H9 (cell line): ENCODE measurements at regions not wholly inside any gene's neighbourhood (a gene's known extent, or its start where the extent isn't known, plus 50 kb on each side); places are given as distances from the start of the nearest gene placed in this dataset.

ENCODE experiments used
- DNase-seq: peaks from one replicate; pipeline ENCODE4 v3.0.0-alpha.2; 2017
- H2AFZ ChIP-seq: one replicate; pipeline ENCODE4 v1.6.1; 2013; ENCODE audit warnings: mild to moderate bottlenecking, low read length, control low read depth, moderate library complexity
- H2AK5ac ChIP-seq: 2 replicates; pipeline ENCODE4 v1.6.1; 2013; ENCODE audit warnings: low read length, control low read depth, mixed read lengths; ENCODE audit not compliant: insufficient read length
- H2BK120ac ChIP-seq: one replicate; pipeline ENCODE4 v1.6.1; 2013; ENCODE audit warnings: low read depth, mild to moderate bottlenecking, low read length, control low read depth, inconsistent platforms; ENCODE audit not compliant: poor library complexity, severe bottlenecking
- H2BK12ac ChIP-seq: 2 replicates; pipeline ENCODE4 v1.6.1; 2013; ENCODE audit warnings: low read length, control low read depth, mixed read lengths, low read depth; ENCODE audit not compliant: insufficient read length
- H2BK15ac ChIP-seq: 2 replicates; pipeline ENCODE4 v1.6.1; 2013; ENCODE audit warnings: low read depth, low read length, control low read depth
- H2BK20ac ChIP-seq: one replicate; pipeline ENCODE4 v1.6.1; 2013; ENCODE audit warnings: low read depth, mild to moderate bottlenecking, low read length, control low read depth, inconsistent platforms; ENCODE audit not compliant: poor library complexity, severe bottlenecking
- H2BK5ac ChIP-seq: 2 replicates; pipeline ENCODE4 v1.6.1; 2013; ENCODE audit warnings: low read length, control low read depth, mixed read lengths; ENCODE audit not compliant: insufficient read length
- H3K14ac ChIP-seq: 2 replicates; pipeline ENCODE4 v1.6.1; 2013; ENCODE audit warnings: low read length, control low read depth; ENCODE audit not compliant: insufficient read depth
- H3K18ac ChIP-seq: 2 replicates; pipeline ENCODE4 v1.6.1; 2013; ENCODE audit warnings: low read depth, mild to moderate bottlenecking, mixed read lengths, low read length, control low read depth; ENCODE audit not compliant: insufficient read length
- H3K23ac ChIP-seq: 2 replicates; pipeline ENCODE4 v1.6.1; 2013; ENCODE audit warnings: low read length, control low read depth, mixed read lengths, low read depth; ENCODE audit not compliant: insufficient read length
- H3K23me2 ChIP-seq: 2 replicates; pipeline ENCODE4 v1.6.1; 2013; ENCODE audit warnings: low read depth, mild to moderate bottlenecking, mixed read lengths, low read length, control low read depth; ENCODE audit not compliant: insufficient read length, poor library complexity, severe bottlenecking
- H3K27ac ChIP-seq: 2 replicates; pipeline ENCODE4 v1.5.1; 2013; ENCODE audit warnings: low read length, control low read depth, mixed read lengths, low read depth; ENCODE audit not compliant: insufficient read length
- H3K27me3 ChIP-seq: 2 replicates; pipeline ENCODE4 v1.6.1; 2013; ENCODE audit warnings: low read length, control low read depth, inconsistent platforms; ENCODE audit not compliant: insufficient read depth
- H3K4ac ChIP-seq: 2 replicates; pipeline ENCODE4 v1.6.1; 2013; ENCODE audit warnings: low read depth, mild to moderate bottlenecking, control low read depth, inconsistent platforms, low read length, moderate library complexity
- H3K4me1 ChIP-seq: 2 replicates; pipeline ENCODE4 v1.6.1; 2013; ENCODE audit warnings: low read length, control low read depth, inconsistent platforms; ENCODE audit not compliant: insufficient read depth
- H3K4me2 ChIP-seq: 2 replicates; pipeline ENCODE4 v1.6.1; 2013; ENCODE audit warnings: low read length, control low read depth, mixed read lengths; ENCODE audit not compliant: insufficient read length, insufficient read depth
- H3K56ac ChIP-seq: 2 replicates; pipeline ENCODE4 v1.6.1; 2013; ENCODE audit warnings: low read depth, mild to moderate bottlenecking, mixed read lengths, low read length, control low read depth; ENCODE audit not compliant: insufficient read length
- H3K79me1 ChIP-seq: 2 replicates; pipeline ENCODE4 v1.6.1; 2013; ENCODE audit warnings: low read depth, mild to moderate bottlenecking, moderate library complexity, low read length, control low read depth, inconsistent platforms; ENCODE audit not compliant: insufficient read depth, poor library complexity, severe bottlenecking
- H3K79me2 ChIP-seq: 2 replicates; pipeline ENCODE4 v1.6.1; 2013; ENCODE audit warnings: low read length, control low read depth, inconsistent platforms; ENCODE audit not compliant: insufficient read depth
- H3K9ac ChIP-seq: 2 replicates; pipeline ENCODE4 v1.6.1; 2013; ENCODE audit warnings: low read length, control low read depth, mixed read lengths; ENCODE audit not compliant: insufficient read length; ENCODE audit errors: extremely low read depth
- H3K9me3 ChIP-seq: one replicate; pipeline ENCODE4 v1.6.1; 2013; ENCODE audit warnings: low read depth, low read length, inconsistent platforms; ENCODE audit not compliant: control insufficient read depth
- H3T11ph ChIP-seq: one replicate; pipeline ENCODE4 v1.6.1; 2013; ENCODE audit warnings: mild to moderate bottlenecking, low read length, control low read depth, inconsistent platforms
- H4K20me1 ChIP-seq: one replicate; pipeline ENCODE4 v1.6.1; 2013; ENCODE audit not compliant: control insufficient read depth, insufficient read length, insufficient read depth
- H4K5ac ChIP-seq: 2 replicates; pipeline ENCODE4 v1.6.1; 2013; ENCODE audit warnings: low read depth, mild to moderate bottlenecking, mixed read lengths, low read length, control low read depth; ENCODE audit not compliant: insufficient read length
- H4K8ac ChIP-seq: replicated peaks from 2 replicates; pipeline ENCODE4 v1.6.1; 2013; ENCODE audit warnings: low read length, control low read depth, mixed read lengths, low read depth; ENCODE audit not compliant: insufficient read length
- H4K91ac ChIP-seq: 2 replicates; pipeline ENCODE4 v1.6.1; 2013; ENCODE audit warnings: low read depth, mild to moderate bottlenecking, moderate library complexity, mixed read lengths, low read length, control low read depth; ENCODE audit not compliant: insufficient read length
- H3K27ac Mint-ChIP-seq, 3 experiments: 2 replicates in 2 of 3; 3 replicates in 1 of 3; pipeline ENCODE4 v1.8.0; 2020 to 2021; ENCODE audit warnings: mixed read lengths in 3 of 3, mild to moderate bottlenecking in 1 of 3, moderate library complexity in 1 of 3
- H3K27me3 Mint-ChIP-seq: 2 replicates; pipeline ENCODE4 v1.8.0; 2021; ENCODE audit warnings: low read depth, mild to moderate bottlenecking, moderate library complexity, mixed read lengths
- H3K36me3 Mint-ChIP-seq, 3 experiments: 2 replicates in 2 of 3; 3 replicates in 1 of 3; pipeline ENCODE4 v1.8.0; 2020 to 2021; ENCODE audit warnings: low read depth in 3 of 3, mixed read lengths in 3 of 3; ENCODE audit not compliant: insufficient read depth in 1 of 3
- H3K4me1 Mint-ChIP-seq, 2 experiments: 2 replicates each; pipeline ENCODE4 v1.8.0; 2020; ENCODE audit warnings: mixed read lengths in 2 of 2
- H3K4me3 Mint-ChIP-seq, 2 experiments: 2 replicates in 1 of 2; 3 replicates in 1 of 2; pipeline ENCODE4 v1.8.0; 2020 to 2021; ENCODE audit warnings: mild to moderate bottlenecking in 2 of 2, mixed read lengths in 2 of 2, moderate library complexity in 1 of 2
- H3K9me3 Mint-ChIP-seq, 2 experiments: 2 replicates in 1 of 2; 3 replicates in 1 of 2; pipeline ENCODE4 v1.8.0; 2020; ENCODE audit warnings: mild to moderate bottlenecking in 2 of 2, mixed read lengths in 2 of 2, moderate library complexity in 1 of 2
- WGBS: extraction: QIAGEN DNeasy Blood & Tissue Kit; methylation state at CpG from one replicate; pipeline ENCODE4 v1.1.7; 2013; ENCODE audit warnings: missing lambda C conversion rate, low lambda C conversion rate, mixed read lengths; ENCODE audit not compliant: insufficient read length; ENCODE audit errors: extremely low coverage; 5-methylcytosine and 5-hydroxymethylcytosine counted together
- TF ChIP-seq, protein P1 (sequence below): fragments of 200-600 bp; sonication (generic); conservative IDR thresholded peaks from 3 replicates; pipeline ENCODE4 v1.8.0; 2021; ENCODE audit warnings: antibody characterized with exemption, mild to moderate bottlenecking

DNA sequence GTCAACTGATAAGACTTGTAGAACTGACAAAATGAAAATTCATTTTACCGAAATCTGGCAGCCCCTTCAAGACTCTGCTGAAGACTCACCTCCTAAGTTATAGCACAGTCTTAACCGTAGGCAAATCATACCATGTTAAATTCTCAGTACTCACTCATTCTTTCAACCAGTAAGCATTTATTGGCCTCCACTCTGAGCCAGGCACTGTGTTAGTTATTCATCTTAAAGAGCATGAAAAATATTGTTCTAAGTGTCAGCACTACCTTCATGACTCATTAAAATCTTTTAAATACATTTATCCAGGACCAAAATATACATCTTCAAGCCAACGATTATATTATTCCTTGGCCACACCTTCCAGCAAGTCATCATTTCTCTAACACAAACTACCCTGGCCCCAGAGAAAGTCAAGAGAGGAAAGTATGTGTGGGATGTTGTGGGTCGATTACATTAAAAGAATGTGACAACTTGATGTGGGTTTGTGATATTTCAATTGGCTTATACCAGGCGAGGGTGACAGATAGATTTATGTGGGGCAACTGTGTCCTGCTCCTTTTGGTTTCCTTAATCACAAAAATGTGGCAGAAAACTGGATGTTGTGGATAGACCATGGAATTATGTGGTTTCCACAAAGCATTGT is 55.0 kb downstream of the TMEM30B start:
- Histone ChIP-seq H2AK5ac (no peak overlapping the region), H3K9me3 (no peaks in the 10 kb centered on the region), H4K91ac (no peak overlapping the region), H2BK20ac (no peak overlapping the region), H4K20me1 (no peaks in the 10 kb centered on the region), H2BK12ac (no peak overlapping the region), H3K4me1 (peaks cover 5% of the 10 kb centered on the region; the same call in 1 of the 2 replicates), H2BK120ac (no peak overlapping the region), H4K5ac (no peak overlapping the region), H3K27ac (no peak overlapping the region), H3K79me2 (no peaks in the 10 kb centered on the region), H3K23ac (no peak overlapping the region), H3K56ac (no peak overlapping the region), H2BK15ac (no peak overlapping the region), H3K9ac (no peak overlapping the region), H3K18ac (no peak overlapping the region), H3K27me3 (no peaks in the 10 kb centered on the region), H2AFZ (no peak overlapping the region), H2BK5ac (no peak overlapping the region), H4K8ac (no peak overlapping the region), H3K4me2 (no peak overlapping the region), H3K14ac (no peak overlapping the region), H3K79me1 (no peaks in the 10 kb centered on the region), H3K4ac (no peak overlapping the region), H3T11ph (no peak overlapping the region), H3K23me2 (no peaks in the 10 kb centered on the region)
- no peaks in the 10 kb centered on the region for H3K36me3 Mint-ChIP-seq
- H3K9me3 Mint-ChIP-seq, result no peaks in the 10 kb centered on the region
- 100% methylated on average over 1 of the region's 5 CpGs for WGBS
- H3K27me3 Mint-ChIP-seq, result no peaks in the 10 kb centered on the region
- peaks cover 26 to 27% of the 10 kb centered on the region in 2 experiments for H3K4me1 Mint-ChIP-seq
- no peak overlapping the region for H3K27ac Mint-ChIP-seq
- TF ChIP-seq, protein P1, sequence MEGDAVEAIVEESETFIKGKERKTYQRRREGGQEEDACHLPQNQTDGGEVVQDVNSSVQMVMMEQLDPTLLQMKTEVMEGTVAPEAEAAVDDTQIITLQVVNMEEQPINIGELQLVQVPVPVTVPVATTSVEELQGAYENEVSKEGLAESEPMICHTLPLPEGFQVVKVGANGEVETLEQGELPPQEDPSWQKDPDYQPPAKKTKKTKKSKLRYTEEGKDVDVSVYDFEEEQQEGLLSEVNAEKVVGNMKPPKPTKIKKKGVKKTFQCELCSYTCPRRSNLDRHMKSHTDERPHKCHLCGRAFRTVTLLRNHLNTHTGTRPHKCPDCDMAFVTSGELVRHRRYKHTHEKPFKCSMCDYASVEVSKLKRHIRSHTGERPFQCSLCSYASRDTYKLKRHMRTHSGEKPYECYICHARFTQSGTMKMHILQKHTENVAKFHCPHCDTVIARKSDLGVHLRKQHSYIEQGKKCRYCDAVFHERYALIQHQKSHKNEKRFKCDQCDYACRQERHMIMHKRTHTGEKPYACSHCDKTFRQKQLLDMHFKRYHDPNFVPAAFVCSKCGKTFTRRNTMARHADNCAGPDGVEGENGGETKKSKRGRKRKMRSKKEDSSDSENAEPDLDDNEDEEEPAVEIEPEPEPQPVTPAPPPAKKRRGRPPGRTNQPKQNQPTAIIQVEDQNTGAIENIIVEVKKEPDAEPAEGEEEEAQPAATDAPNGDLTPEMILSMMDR, result no peak
- no peak overlapping the region for H3K4me3 Mint-ChIP-seq
- DNase-seq, result no peak
